ENCODE measurements at regions not wholly inside any gene's neighbourhood (a gene's known extent, or its start where the extent isn't known, plus 50 kb on each side); places are given as distances from the start of the nearest gene placed in this dataset.

DNA sequence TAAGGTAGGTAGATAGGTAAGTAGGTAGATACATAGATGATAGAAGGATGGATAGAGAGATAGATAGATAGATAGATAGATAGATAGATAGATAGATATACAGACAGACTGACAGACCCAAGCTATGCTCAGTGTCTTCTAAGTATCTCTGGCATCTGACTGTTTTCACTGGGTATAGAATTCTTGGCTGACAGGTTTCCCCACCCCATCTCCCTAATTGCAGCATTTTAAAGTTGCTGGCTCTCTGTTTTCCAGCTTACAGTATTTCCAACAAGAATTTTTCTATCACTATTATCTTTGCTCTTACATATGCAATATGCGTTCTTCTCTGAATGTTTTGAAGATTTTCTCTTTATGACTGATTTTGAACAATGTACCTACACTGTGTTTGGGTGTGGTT, 328.7 kb downstream of the TCERG1L start:
- no peak for TF ChIP-seq EP300 (IDR thresholded peaks at IDR 0.05)
- no peak for TF ChIP-seq POLR2AphosphoS5 (IDR thresholded peaks at IDR 0.05)
- TF ChIP-seq, protein P1, sequence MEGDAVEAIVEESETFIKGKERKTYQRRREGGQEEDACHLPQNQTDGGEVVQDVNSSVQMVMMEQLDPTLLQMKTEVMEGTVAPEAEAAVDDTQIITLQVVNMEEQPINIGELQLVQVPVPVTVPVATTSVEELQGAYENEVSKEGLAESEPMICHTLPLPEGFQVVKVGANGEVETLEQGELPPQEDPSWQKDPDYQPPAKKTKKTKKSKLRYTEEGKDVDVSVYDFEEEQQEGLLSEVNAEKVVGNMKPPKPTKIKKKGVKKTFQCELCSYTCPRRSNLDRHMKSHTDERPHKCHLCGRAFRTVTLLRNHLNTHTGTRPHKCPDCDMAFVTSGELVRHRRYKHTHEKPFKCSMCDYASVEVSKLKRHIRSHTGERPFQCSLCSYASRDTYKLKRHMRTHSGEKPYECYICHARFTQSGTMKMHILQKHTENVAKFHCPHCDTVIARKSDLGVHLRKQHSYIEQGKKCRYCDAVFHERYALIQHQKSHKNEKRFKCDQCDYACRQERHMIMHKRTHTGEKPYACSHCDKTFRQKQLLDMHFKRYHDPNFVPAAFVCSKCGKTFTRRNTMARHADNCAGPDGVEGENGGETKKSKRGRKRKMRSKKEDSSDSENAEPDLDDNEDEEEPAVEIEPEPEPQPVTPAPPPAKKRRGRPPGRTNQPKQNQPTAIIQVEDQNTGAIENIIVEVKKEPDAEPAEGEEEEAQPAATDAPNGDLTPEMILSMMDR (IDR thresholded peaks at IDR 0.05): no peak
- Histone ChIP-seq H3K27me3 (no peaks in the 10 kb centered on the region), H3K36me3 (no peaks in the 10 kb centered on the region), H3K4me3 (no peak overlapping the region), H3K9me3 (no peaks in the 10 kb centered on the region), H3K27ac (no peak overlapping the region), H3K4me1 (no peaks in the 10 kb centered on the region)
- WGBS, 2 donors: 100% methylated on average over 1 of the region's 1 CpG
- no peak for ATAC-seq (ENCODE audit: low FRiP score in 2 of 2)
- DNase-seq: no peak

DNA sequence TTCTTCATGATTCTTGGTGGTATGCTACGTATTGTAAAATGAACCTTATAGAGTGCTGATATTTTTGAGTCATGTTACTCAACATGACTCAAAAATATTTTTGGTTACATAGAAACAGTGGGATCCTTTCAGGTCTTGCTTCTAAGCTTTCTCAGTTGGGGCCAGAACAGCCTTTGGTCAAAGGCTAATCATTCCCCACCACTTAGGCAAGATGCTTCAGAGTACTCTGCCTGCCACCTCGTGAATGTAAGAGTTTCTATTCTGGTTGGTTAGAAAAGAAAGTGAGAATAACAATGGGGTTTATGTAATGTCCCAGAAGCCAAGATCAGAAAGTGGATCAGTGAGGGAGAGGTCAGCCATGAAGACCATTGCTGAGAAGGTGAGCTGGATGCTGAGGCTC, 327.8 kb downstream of the TCERG1L start:
- Histone ChIP-seq H3K9me3 (no peaks in the 10 kb centered on the region), H3K4me1 (no peaks in the 10 kb centered on the region), H3K36me3 (no peaks in the 10 kb centered on the region), H3K27me3 (no peaks in the 10 kb centered on the region), H3K4me3 (no peak overlapping the region), H3K27ac (no peak overlapping the region)
- no peak for DNase-seq
- TF ChIP-seq POLR2AphosphoS5 (IDR thresholded peaks at IDR 0.05): no peak
- no peak for TF ChIP-seq EP300 (IDR thresholded peaks at IDR 0.05)
- no peak for TF ChIP-seq POLR2A (IDR thresholded peaks at IDR 0.05)
- TF ChIP-seq, protein P1 (IDR thresholded peaks at IDR 0.05): no peak
- 59% methylated on average over 2 of the region's 2 CpGs for WGBS, 2 donors
- no peak for ATAC-seq (ENCODE audit: low FRiP score in 2 of 2)

DNA sequence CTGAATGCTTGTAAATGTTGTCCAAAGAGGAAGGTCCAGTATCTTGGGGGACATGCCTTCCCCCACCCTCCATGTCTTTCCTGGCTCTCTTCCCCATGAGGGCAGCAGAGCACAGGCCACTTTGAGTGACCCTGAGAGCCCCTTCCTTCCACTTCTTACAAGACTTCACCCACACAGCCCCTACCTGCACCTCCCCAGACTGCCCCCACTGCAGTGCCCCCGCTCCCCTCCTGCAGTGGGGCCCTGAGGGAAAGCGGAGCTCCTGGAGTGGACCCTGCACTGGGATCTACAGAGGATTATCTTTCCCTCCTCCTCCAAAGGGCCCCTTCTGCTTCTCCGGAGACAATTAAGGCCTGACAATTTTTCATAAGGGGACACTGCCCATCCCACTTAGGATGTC, 326.8 kb downstream of the TCERG1L start:
- no peak overlapping the region for H3K4me3 ChIP-seq
- H3K9me3 ChIP-seq: no peaks in the 10 kb centered on the region
- H3K36me3 ChIP-seq: no peaks in the 10 kb centered on the region
- DNase-seq: peak in 1 of 2 donors; percentile 33
- H3K4me1 ChIP-seq: no peaks in the 10 kb centered on the region
- H3K27me3 ChIP-seq: no peaks in the 10 kb centered on the region
- TF ChIP-seq, protein P1 (IDR thresholded peaks at IDR 0.05): no peak
- TF ChIP-seq EP300 (IDR thresholded peaks at IDR 0.05) (no peak), POLR2AphosphoS5 (IDR thresholded peaks at IDR 0.05) (no peak), POLR2A (IDR thresholded peaks at IDR 0.05) (no peak)
- ATAC-seq (ENCODE audit: low FRiP score in 2 of 2): no peak
- no peak overlapping the region for H3K27ac ChIP-seq
- 81 to 89% methylated on average over 3 of the region's 3 CpGs for WGBS, 2 donors

DNA sequence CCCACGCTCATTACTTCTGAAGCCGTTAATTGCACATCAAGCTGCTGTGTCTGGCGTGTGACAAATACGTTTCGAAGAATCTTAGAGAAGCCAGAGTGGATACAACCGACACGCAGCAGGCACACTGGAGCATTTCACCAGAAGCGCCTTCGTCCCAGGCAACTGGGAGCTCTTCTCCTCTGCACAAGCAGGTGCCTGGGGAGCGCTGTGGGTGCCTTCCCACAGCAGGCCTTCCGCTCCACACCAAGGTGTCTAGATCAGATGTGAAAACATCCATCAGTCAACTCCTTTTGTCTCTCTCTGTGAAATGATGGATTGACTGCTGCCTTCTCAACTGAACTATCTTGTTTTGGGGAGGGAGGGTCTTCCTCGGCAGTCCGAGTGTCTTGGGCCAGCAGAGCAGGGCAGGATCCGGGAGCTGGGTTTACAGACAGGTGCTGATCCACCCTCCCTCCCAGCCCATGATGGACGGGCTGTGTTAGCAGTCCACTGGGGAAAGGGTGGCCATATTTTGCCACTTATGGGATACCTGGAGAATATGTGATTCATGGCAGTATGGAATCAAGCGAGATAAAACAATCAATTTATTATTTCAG, 326.3 kb downstream of the TCERG1L start:
- H3K27ac ChIP-seq: no peak overlapping the region

More for the DNA sequence above, 326.3 kb downstream of the TCERG1L start:
- Histone ChIP-seq H3K36me3 (no peaks in the 10 kb centered on the region), H3K9me3 (no peaks in the 10 kb centered on the region), H3K4me1 (no peaks in the 10 kb centered on the region), H3K27me3 (no peaks in the 10 kb centered on the region), H3K4me3 (no peak overlapping the region)
- TF ChIP-seq POLR2AphosphoS5 (IDR thresholded peaks at IDR 0.05) (no peak), EP300 (IDR thresholded peaks at IDR 0.05) (no peak), POLR2A (IDR thresholded peaks at IDR 0.05) (no peak)
- TF ChIP-seq, protein P1 (IDR thresholded peaks at IDR 0.05): no peak
- ATAC-seq (ENCODE audit: low FRiP score in 2 of 2) (no peak), DNase-seq (peak in 1 of 2 donors; percentile 16)
- WGBS, 2 donors: 88 to 92% methylated on average over 16 of the region's 16 CpGs
